C4-2B (cell line): ENCODE measurements at regions not wholly inside any gene's neighbourhood (a gene's known extent, or its start where the extent isn't known, plus 50 kb on each side); places are given as distances from the start of the nearest gene placed in this dataset.

Experiments
- CTCF ChIP-seq: fragments of 450-650 bp; conservative IDR thresholded peaks from 2 replicates; pipeline ENCODE4 v1.5.1; 2017; ENCODE audit warnings: mild to moderate bottlenecking
- ZFX ChIP-seq: fragments of 450-650 bp; IDR thresholded peaks from 2 replicates; pipeline ENCODE4 v1.6.1; 2017

- TF ChIP-seq CTCF (no peak), ZFX (no peak)
These were observed 163.6 kb upstream of the PHYHIPL start for GRCh38 chr10:59012839-59013238.
